Mesothelial cell of epicardium (in vitro differentiated cells): ENCODE measurements at regions not wholly inside any gene's neighbourhood (a gene's known extent, or its start where the extent isn't known, plus 50 kb on each side); places are given as distances from the start of the nearest gene placed in this dataset.

Experiments used
- DNase-seq, 2 experiments: peaks; one replicate each; pipeline ENCODE4 v3.0.0; 2021; ENCODE audit warnings: low spot score in 2 of 2; ENCODE audit not compliant: unreplicated experiment in 2 of 2
- H3K27ac Mint-ChIP-seq: 2 replicates; pipeline ENCODE4 v1.8.0; 2021; ENCODE audit warnings: mixed read lengths
- H3K27me3 Mint-ChIP-seq: 2 replicates; pipeline ENCODE4 v1.8.0; 2021; ENCODE audit warnings: low read depth, mixed read lengths
- H3K36me3 Mint-ChIP-seq: 2 replicates; pipeline ENCODE4 v1.8.0; 2021; ENCODE audit warnings: mixed read lengths
- H3K4me1 Mint-ChIP-seq: 2 replicates; pipeline ENCODE4 v1.8.0; 2021; ENCODE audit warnings: mixed read lengths
- H3K4me3 Mint-ChIP-seq: 2 replicates; pipeline ENCODE4 v1.8.0; 2021; ENCODE audit warnings: mild to moderate bottlenecking, moderate library complexity, mixed read lengths
- H3K9me3 Mint-ChIP-seq: 2 replicates; pipeline ENCODE4 v1.8.0; 2021; ENCODE audit warnings: mixed read lengths
- CTCF ChIP-seq: fragments of 200-600 bp; sonication (generic); IDR thresholded peaks from one replicate; pipeline ENCODE4 v1.5.0; 2021; ENCODE audit warnings: antibody characterized with exemption; ENCODE audit not compliant: unreplicated experiment

- no peak for DNase-seq
- H3K4me3 Mint-ChIP-seq, result no peak overlapping the region
- no peak overlapping the region for H3K27ac Mint-ChIP-seq
- peaks cover 31% of the 10 kb centered on the region for H3K9me3 Mint-ChIP-seq
- peaks cover 15% of the 10 kb centered on the region for H3K27me3 Mint-ChIP-seq
- TF ChIP-seq CTCF, result no peak
- H3K4me1 Mint-ChIP-seq, result peaks cover 5% of the 10 kb centered on the region
- peaks cover 1% of the 10 kb centered on the region for H3K36me3 Mint-ChIP-seq
These were observed 92.3 kb upstream of the ALKAL2 start for GRCh38 chr2:380221-380620.

GRCh38 chr2:379778-380177, 91.9 kb upstream of the ALKAL2 start:
- peaks cover 12% of the 10 kb centered on the region for H3K27me3 Mint-ChIP-seq
- TF ChIP-seq CTCF, result no peak
- peaks cover 7% of the 10 kb centered on the region for H3K4me1 Mint-ChIP-seq
- no peak overlapping the region for H3K4me3 Mint-ChIP-seq
- no peak overlapping the region for H3K27ac Mint-ChIP-seq
- no peak for DNase-seq
- peaks cover 1% of the 10 kb centered on the region for H3K36me3 Mint-ChIP-seq
- peaks cover 31% of the 10 kb centered on the region for H3K9me3 Mint-ChIP-seq

- no peak for TF ChIP-seq CTCF
- Mint-ChIP-seq H3K36me3 (peaks cover 1% of the 10 kb centered on the region), H3K4me3 (no peak overlapping the region), H3K27me3 (peaks cover 9% of the 10 kb centered on the region), H3K4me1 (peaks cover 7% of the 10 kb centered on the region), H3K27ac (no peak overlapping the region), H3K9me3 (peaks cover 31% of the 10 kb centered on the region)
- no peak for DNase-seq
These were observed 90.5 kb upstream of the ALKAL2 start for GRCh38 chr2:378364-378763.

GRCh38 chr2:377414-377813, 89.5 kb upstream of the ALKAL2 start:
- peaks cover 1% of the 10 kb centered on the region for H3K36me3 Mint-ChIP-seq
- peaks cover 7% of the 10 kb centered on the region for H3K4me1 Mint-ChIP-seq
- H3K9me3 Mint-ChIP-seq, result peaks cover 31% of the 10 kb centered on the region
- no peak for DNase-seq
- TF ChIP-seq CTCF, result no peak
- H3K4me3 Mint-ChIP-seq, result no peak overlapping the region
- H3K27ac Mint-ChIP-seq, result no peak overlapping the region
- peaks cover 9% of the 10 kb centered on the region for H3K27me3 Mint-ChIP-seq

GRCh38 chr2:375956-376307, 88.0 kb upstream of the ALKAL2 start:
- H3K9me3 Mint-ChIP-seq, result peaks cover 43% of the 10 kb centered on the region
- no peak for TF ChIP-seq CTCF
- DNase-seq, result no peak
- H3K4me1 Mint-ChIP-seq, result peaks cover 7% of the 10 kb centered on the region
- H3K4me3 Mint-ChIP-seq, result no peak overlapping the region
- no peak overlapping the region for H3K27ac Mint-ChIP-seq
- H3K27me3 Mint-ChIP-seq, result no peaks in the 10 kb centered on the region
- peaks cover 1% of the 10 kb centered on the region for H3K36me3 Mint-ChIP-seq

GRCh38 chr2:375270-375955, 87.5 kb upstream of the ALKAL2 start:
- H3K27ac Mint-ChIP-seq, result no peak overlapping the region
- no peak for TF ChIP-seq CTCF
- no peak overlapping the region for H3K4me3 Mint-ChIP-seq
- no peaks in the 10 kb centered on the region for H3K27me3 Mint-ChIP-seq
- peaks cover 44% of the 10 kb centered on the region for H3K9me3 Mint-ChIP-seq
- no peak for DNase-seq
- peaks cover 1% of the 10 kb centered on the region for H3K36me3 Mint-ChIP-seq
- peaks cover 7% of the 10 kb centered on the region for H3K4me1 Mint-ChIP-seq
